ENCODE measurements at regions not wholly inside any gene's neighbourhood (a gene's known extent, or its start where the extent isn't known, plus 50 kb on each side); places are given as distances from the start of the nearest gene placed in this dataset.

DNA sequence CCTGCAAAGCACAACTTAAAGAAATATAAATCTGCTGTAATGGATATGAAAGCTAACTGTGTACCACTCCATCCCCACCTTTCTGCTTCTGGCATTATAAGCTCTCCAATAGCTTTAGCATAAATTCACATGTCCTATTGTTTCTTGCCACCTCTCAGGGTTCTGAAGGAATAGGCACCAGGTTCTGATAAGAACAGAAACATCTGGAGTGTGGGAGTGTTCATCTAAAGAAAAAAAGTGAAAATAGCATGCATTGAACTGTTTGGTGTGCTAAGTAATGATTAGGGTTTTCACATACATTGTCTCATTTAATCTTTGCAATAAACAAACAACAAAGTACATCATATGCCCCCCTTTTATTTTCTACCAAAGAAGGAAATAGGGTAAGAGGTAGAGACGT, 72.3 kb downstream of the FAM76B start:
- intact Hi-C loops (cut with DNase I): no loop called here
- no peak for ATAC-seq

DNA sequence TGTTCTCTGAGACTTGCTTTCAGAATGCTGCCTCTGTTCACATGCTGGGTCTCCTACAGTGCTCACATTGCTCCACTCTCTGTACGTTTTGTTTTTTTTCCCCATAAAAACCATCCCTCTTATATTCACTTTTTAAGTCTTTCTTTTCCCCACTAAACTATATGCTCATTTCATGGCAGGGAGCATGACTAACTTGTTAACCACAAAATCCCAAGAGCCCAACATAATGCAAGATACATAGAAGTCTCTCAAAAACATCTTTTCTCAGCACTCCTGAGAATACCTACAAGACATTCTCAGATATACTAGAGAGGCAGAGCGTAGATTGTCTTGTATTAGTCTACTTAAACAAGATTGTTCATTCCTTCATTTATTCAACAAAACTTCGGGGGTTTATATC, 73.3 kb downstream of the FAM76B start:
- intact Hi-C loops (cut with DNase I): no loop called here
- DNase-seq (ENCODE audit: low spot score) (no peak), ATAC-seq (no peak)

More for the DNA sequence above, 72.3 kb downstream of the FAM76B start:
- DNase-seq (ENCODE audit: low spot score): no peak

DNA sequence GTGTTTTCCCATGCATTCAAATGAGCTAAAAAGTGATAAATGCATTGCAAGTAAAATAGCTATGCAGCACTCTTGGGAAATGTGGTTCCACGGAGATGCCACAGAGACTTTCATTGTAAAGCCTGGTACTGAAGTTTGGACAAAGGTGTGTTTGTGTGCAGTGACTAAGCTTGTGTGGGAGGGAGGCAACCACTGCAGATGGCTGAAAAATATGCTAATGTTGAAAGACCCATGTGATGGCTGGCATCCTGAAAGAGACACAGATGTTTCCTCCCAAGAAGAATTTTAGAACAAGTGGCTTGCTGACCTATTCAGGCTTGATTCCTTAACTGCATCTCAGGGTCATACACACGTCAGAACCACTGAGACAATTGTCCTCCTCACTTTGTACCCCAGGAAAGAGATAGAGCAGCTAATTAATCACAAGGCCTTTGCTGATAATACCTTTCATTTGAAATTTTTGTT, 73.8 kb downstream of the FAM76B start:
- DNase-seq (ENCODE audit: low spot score) (no peak), ATAC-seq (peak; percentile 41)
- intact Hi-C loops (cut with DNase I): no loop called here

GRCh38 chr11:95714843-95715776, 74.5 kb downstream of the FAM76B start:
- intact Hi-C loops (cut with DNase I): no loop called here
- ATAC-seq (no peak), DNase-seq (ENCODE audit: low spot score) (no peak)

DNA sequence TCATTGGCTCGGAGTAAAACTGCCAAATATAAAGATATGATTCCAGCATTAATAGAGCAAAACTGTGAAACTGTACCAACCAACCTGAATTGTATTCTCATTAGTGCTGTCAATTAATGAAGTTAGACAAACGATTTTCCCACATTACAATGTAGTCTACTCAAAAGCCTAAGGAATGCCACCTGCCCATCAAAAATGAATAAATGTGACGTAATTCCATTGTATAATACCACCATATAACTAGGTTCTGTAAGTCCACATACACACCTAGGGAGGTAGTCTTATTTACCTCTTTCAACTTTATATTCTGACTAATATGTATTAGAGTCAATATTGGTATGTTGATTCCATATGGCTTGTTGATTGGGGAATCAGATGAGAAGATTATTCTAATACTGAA, 76.2 kb downstream of the FAM76B start:
- intact Hi-C loops (cut with DNase I): no loop called here
- ATAC-seq: no peak

DNA sequence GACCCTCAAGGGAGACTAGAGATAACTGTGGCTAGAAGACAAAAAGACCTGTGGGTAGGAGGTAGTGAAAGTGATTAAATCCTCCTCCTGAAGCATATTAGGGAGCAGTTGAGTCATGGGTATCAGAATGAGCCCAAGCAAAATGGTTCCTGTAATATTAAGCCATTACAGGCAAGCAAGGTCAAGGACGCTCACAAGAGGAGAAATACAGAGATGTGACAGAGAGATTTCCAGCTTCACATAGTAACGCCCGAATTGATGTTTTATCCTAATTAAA, 77.7 kb downstream of the FAM76B start:
- intact Hi-C loops (cut with DNase I): no loop called here
- ATAC-seq (no peak), DNase-seq (ENCODE audit: low spot score) (no peak)

More for the DNA sequence above, 76.2 kb downstream of the FAM76B start:
- DNase-seq (ENCODE audit: low spot score): no peak

GRCh38 chr11:95711162-95711944, 78.2 kb downstream of the FAM76B start:
- ATAC-seq: peak; percentile 69
- intact Hi-C loops (cut with DNase I): no loop called here

GRCh38 chr11:95708681-95709080, 80.9 kb downstream of the FAM76B start:
- intact Hi-C loops (cut with DNase I): loop anchor here (10.0 kb wide), 2 partner anchors 254 to 374 kb away; no protein-coding TSS in a partner anchor
- DNase-seq (ENCODE audit: low spot score): no peak
- ATAC-seq: no peak

More at GRCh38 chr11:95711162-95711944, 78.2 kb downstream of the FAM76B start:
- DNase-seq (ENCODE audit: low spot score): no peak

DNA sequence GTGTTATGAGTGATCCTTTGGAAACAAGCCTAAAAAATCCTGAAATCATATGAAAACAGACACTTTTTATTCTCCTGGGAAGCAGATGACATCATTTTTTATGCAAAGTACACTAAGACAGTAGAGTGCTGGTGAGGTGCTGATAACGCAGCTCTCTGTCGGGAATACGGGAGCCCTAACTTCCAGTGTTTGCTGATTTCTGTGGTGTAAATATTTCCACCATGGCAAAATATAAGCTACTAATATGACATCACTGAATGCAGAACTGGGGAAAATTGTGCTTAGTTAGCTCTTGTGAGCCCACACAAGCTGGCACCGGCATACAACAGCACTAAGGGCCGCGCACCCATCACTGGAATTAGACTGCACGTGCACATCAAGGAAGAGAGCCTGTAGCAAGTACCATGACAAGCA, 82.6 kb downstream of the FAM76B start:
- ATAC-seq (no peak), DNase-seq (ENCODE audit: low spot score) (no peak)
- intact Hi-C loops (cut with DNase I): loop anchor here (10.0 kb wide), 2 partner anchors 252 to 372 kb away; no protein-coding TSS in a partner anchor

DNA sequence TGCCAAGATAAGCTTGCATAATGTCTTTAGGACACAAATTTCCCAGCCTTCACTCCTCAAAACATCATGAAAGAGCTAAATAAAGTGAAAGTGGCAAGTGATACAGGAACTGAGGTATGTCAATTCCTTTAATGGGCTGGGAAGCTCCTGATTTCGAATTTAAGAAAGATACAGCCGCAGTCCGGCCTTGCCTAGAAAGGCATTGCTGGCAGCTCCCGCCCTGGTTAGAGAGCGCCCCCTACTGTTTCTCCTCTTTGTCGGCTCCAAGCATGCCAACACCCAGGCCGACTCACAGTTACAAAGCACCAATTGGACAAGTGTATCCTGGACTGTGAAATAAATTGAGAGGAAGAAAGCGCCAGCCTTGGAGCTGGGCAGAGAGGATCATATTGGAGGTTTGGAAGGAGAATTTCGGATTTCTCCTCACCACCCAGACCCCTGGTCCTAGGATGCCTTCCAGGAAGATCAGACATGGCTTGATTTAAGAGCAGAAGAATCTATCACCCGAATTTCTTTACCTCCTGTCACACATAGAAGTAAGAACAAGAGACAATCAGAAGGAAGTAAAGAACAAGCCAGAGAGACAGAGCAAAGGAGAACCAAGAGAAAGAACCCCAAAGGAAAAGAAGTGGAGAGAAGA, 84.0 kb downstream of the FAM76B start:
- ATAC-seq: peak; percentile 97
- intact Hi-C loops (cut with DNase I): loop anchor here (10.0 kb wide), 2 partner anchors 251 to 371 kb away; no protein-coding TSS in a partner anchor
- DNase-seq (ENCODE audit: low spot score): peak; percentile 93

DNA sequence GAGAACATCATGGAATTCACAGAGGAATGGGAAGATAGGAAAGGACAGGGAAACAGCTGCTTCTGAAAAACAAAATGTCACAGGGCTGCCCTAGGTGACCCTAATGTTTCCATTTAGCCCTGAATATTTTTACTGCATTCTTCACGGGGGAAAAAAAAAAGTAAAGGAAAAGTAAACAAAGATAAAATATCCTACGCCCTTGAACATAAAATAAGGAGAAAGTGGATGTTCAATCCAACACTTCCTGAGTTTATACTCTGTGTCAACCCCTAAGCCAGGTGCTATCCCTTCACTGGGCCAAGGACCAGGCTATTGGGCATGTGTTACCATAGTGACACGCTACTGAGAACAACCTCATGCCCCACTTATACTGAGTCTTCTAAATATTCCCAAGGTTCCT, 84.7 kb downstream of the FAM76B start:
- intact Hi-C loops (cut with DNase I): loop anchor here (5.0 to 10.0 kb wide), 3 partner anchors 250 to 553 kb away; no protein-coding TSS in a partner anchor
- DNase-seq (ENCODE audit: low spot score): no peak
- ATAC-seq: peak; percentile 77

- ATAC-seq (no peak), DNase-seq (ENCODE audit: low spot score) (no peak)
- intact Hi-C loops (cut with DNase I): loop anchor here (5.0 to 10.0 kb wide), 3 partner anchors 248 to 551 kb away; no protein-coding TSS in a partner anchor
These were observed 86.5 kb downstream of the FAM76B start for GRCh38 chr11:95703049-95703448.

- DNase-seq (ENCODE audit: low spot score) (no peak), ATAC-seq (no peak)
- intact Hi-C loops (cut with DNase I): loop anchor here (5.0 to 10.0 kb wide), 3 partner anchors 248 to 550 kb away; no protein-coding TSS in a partner anchor
These were observed 87.1 kb downstream of the FAM76B start for GRCh38 chr11:95702526-95702925.

DNA sequence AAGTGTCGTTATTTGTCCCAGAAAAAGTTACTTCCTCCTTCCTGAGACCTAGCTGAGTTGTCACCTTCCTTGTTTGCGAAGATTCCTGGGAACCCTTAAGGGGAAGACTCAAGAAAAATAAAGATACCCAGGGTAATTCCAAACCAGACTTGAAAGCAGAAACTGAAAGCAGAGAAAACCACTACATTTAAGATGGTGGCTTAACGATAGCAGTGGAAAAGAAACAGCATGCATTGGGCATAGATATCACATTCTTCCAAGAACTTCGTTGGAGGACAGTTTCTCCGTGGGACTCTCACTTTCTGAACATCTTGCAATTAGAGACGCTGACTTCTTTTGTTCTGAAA, 89.1 kb downstream of the FAM76B start:
- intact Hi-C loops (cut with DNase I): loop anchor here (5.0 to 10.0 kb wide), 3 partner anchors 246 to 548 kb away; no protein-coding TSS in a partner anchor
- no peak for DNase-seq (ENCODE audit: low spot score)
- no peak for ATAC-seq

DNA sequence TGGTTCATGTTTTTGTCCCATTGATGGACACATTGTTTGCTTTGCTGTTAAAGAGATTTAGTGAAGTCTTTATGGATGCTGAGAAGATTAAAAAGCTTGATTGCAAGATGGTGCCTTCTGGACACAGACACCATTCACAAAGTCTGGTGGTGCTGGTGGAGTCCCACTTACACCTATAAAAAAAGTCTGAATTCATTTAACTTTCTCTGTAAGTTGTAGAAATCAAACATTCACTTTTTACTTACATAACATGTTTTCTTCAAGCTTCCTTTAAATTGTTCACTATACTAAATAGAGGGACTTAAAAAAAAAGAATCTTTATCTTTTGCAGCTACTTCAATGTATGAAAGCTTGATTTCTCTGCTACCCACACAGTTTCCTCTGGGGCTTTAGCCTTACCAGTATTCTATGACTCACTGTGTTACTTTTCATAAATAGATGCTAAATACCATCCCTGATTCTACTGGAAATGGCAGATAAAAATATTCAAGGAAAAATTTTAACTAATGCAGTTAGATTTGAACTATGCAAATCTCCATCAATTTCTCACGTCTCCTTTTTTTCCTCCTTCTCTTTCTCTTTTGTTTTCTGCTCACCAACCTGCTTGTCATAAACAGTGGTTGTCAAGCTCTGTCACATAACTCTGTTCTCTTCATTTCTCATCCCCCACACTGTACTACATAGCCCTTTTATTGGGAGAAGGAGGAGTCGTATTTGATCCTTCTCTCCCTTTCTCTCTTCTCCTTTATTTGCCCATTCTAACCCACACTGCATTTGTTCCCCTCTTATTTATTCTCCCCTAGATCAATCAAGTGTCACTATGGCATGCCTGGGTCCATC, 89.7 kb downstream of the FAM76B start:
- DNase-seq (ENCODE audit: low spot score) (no peak), ATAC-seq (no peak)
- intact Hi-C loops (cut with DNase I): loop anchor here (5.0 to 10.0 kb wide), 3 partner anchors 245 to 548 kb away; no protein-coding TSS in a partner anchor

GRCh38 chr11:95698676-95699557, 90.7 kb downstream of the FAM76B start:
- no peak for DNase-seq (ENCODE audit: low spot score)
- peak; percentile 37 for ATAC-seq
- intact Hi-C loops (cut with DNase I): no loop called here
